Astrocyte (in vitro differentiated cells and primary cell): ENCODE measurements at regions not wholly inside any gene's neighbourhood (a gene's known extent, or its start where the extent isn't known, plus 50 kb on each side); places are given as distances from the start of the nearest gene placed in this dataset.

Experiments used
- EZH2 ChIP-seq: IDR thresholded peaks from 2 replicates; pipeline ENCODE4 v1.6.1; 2012; ENCODE audit warnings: mild to moderate bottlenecking, low read length, inconsistent platforms; ENCODE audit not compliant: insufficient read depth
- TF ChIP-seq, protein P1 (sequence below): IDR thresholded peaks from 2 replicates; pipeline ENCODE4 v1.5.1; 2011; ENCODE audit warnings: low read depth, mild to moderate bottlenecking, inconsistent platforms, low read length, moderate library complexity; ENCODE audit not compliant: insufficient read depth

DNA sequence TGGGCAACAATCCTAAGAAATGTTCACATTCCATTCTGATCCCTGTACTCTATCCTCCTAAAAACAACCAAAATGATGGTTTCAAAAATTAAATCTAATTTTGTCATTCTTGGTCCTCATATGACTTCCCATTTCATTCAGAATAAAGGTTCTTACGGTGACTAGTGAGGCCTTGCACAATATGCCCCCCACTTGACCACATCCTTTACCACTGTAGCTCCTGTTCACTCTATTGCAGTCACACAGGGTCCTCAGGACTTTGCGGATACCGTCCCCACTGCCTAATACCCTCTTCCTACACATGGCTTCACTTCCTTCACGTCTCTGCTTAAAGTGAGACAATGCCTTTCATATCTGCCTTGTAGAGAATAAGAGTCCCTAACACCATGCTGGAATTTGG lies 1058.7 kb upstream of the KLHL29 start:
- TF ChIP-seq EZH2, result no peak
- TF ChIP-seq, protein P1, sequence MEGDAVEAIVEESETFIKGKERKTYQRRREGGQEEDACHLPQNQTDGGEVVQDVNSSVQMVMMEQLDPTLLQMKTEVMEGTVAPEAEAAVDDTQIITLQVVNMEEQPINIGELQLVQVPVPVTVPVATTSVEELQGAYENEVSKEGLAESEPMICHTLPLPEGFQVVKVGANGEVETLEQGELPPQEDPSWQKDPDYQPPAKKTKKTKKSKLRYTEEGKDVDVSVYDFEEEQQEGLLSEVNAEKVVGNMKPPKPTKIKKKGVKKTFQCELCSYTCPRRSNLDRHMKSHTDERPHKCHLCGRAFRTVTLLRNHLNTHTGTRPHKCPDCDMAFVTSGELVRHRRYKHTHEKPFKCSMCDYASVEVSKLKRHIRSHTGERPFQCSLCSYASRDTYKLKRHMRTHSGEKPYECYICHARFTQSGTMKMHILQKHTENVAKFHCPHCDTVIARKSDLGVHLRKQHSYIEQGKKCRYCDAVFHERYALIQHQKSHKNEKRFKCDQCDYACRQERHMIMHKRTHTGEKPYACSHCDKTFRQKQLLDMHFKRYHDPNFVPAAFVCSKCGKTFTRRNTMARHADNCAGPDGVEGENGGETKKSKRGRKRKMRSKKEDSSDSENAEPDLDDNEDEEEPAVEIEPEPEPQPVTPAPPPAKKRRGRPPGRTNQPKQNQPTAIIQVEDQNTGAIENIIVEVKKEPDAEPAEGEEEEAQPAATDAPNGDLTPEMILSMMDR, result no peak
